ENCODE measurements at regions not wholly inside any gene's neighbourhood (a gene's known extent, or its start where the extent isn't known, plus 50 kb on each side); places are given as distances from the start of the nearest gene placed in this dataset.

- no peak overlapping the region for H4K5ac ChIP-seq (ENCODE audit: insufficient read length, low read depth, low read length)
- no peak for TF ChIP-seq CTCF (conservative IDR thresholded peaks at IDR 0.05)
- H3K9me3 Mint-ChIP-seq = peaks cover 2% of the 10 kb centered on the region in 2 experiments; a peak in 3 of 5 replicates
- no peaks in the 10 kb centered on the region for H3K27me3 ChIP-seq (ENCODE audit: insufficient read depth, low read length)
- DNase-seq = no peak
- H3K9ac ChIP-seq (ENCODE audit: extremely low read depth, insufficient read length, low read length) = no peak overlapping the region
- no peak overlapping the region for H3K23ac ChIP-seq (ENCODE audit: insufficient read length, low read depth, low read length)
- no peaks in the 10 kb centered on the region for H3K9me3 ChIP-seq (ENCODE audit: control insufficient read depth, low read depth, low read length)
- H3K27me3 Mint-ChIP-seq (ENCODE audit: low read depth) = no peaks in the 10 kb centered on the region; the same call in 1 of the 2 replicates
- no peak overlapping the region for H3K4ac ChIP-seq (ENCODE audit: low read depth, low read length)
- no peak overlapping the region for H3K4me2 ChIP-seq (ENCODE audit: insufficient read depth, insufficient read length, low read length)
- no peak overlapping the region for H2BK5ac ChIP-seq (ENCODE audit: insufficient read length, low read length)
- H2BK20ac ChIP-seq (ENCODE audit: low read depth, low read length, poor library complexity, severe bottlenecking) = no peak overlapping the region
- H4K91ac ChIP-seq (ENCODE audit: insufficient read length, low read depth, low read length) = no peak overlapping the region
- H3K27ac ChIP-seq (ENCODE audit: insufficient read length, low read depth, low read length) = no peak overlapping the region
- no peak overlapping the region for H3T11ph ChIP-seq (ENCODE audit: low read length)
- H2BK15ac ChIP-seq (ENCODE audit: low read depth, low read length) = no peak overlapping the region
- no CpG with 5 or more reads among the region's 6 CpGs for WGBS (ENCODE audit: extremely low coverage, insufficient read length, low lambda C conversion rate)
- no peak overlapping the region for H2BK120ac ChIP-seq (ENCODE audit: low read depth, low read length, poor library complexity, severe bottlenecking)
- no peaks in the 10 kb centered on the region for H3K23me2 ChIP-seq (ENCODE audit: insufficient read length, low read depth, low read length, poor library complexity, severe bottlenecking)
- H3K4me1 ChIP-seq (ENCODE audit: insufficient read depth, low read length) = no peaks in the 10 kb centered on the region
- H3K27ac Mint-ChIP-seq = no peak overlapping the region
- no peaks in the 10 kb centered on the region for H3K79me1 ChIP-seq (ENCODE audit: insufficient read depth, low read depth, low read length, poor library complexity, severe bottlenecking)
- H3K4me1 Mint-ChIP-seq = no peaks in the 10 kb centered on the region
- no peak overlapping the region for H2AK5ac ChIP-seq (ENCODE audit: insufficient read length, low read length)
- H2AFZ ChIP-seq (ENCODE audit: low read length) = no peak overlapping the region
- H3K14ac ChIP-seq (ENCODE audit: insufficient read depth, low read length) = no peak overlapping the region
- H3K79me2 ChIP-seq (ENCODE audit: insufficient read depth, low read length) = no peaks in the 10 kb centered on the region
- no peak overlapping the region for H3K56ac ChIP-seq (ENCODE audit: insufficient read length, low read depth, low read length)
- H3K36me3 Mint-ChIP-seq (ENCODE audit: insufficient read depth in 1 of 3, low read depth in 3 of 3) = peaks cover 0 to 3% (median 0%) of the 10 kb centered on the region in 3 experiments; a peak in 1 of 7 replicates
- H4K20me1 ChIP-seq (ENCODE audit: control insufficient read depth, insufficient read depth, insufficient read length) = no peaks in the 10 kb centered on the region
- no peak overlapping the region for H2BK12ac ChIP-seq (ENCODE audit: insufficient read length, low read depth, low read length)
- H3K18ac ChIP-seq (ENCODE audit: insufficient read length, low read depth, low read length) = no peak overlapping the region
- no peak overlapping the region for H3K4me3 Mint-ChIP-seq
- no peak overlapping the region for H4K8ac ChIP-seq (replicated peaks; ENCODE audit: insufficient read length, low read depth, low read length)
Observed at GRCh38 chr6:163688739-163689362, 274.3 kb downstream of the QKI start.

Measured in H9 (cell line).